Activated CD4-positive, alpha-beta memory T cell treated with anti-CD3 and anti-CD28 coated beads for 36 hours (primary cell): ENCODE measurements at regions not wholly inside any gene's neighbourhood (a gene's known extent, or its start where the extent isn't known, plus 50 kb on each side); places are given as distances from the start of the nearest gene placed in this dataset.

Source experiments
- CTCF ChIA-PET: fragments of 350-600 bp; sonication (Branson Sonifier 250); formaldehyde crosslinking; loops from one replicate; lab custom pipeline; 2021; ENCODE audit warnings: antibody characterized with exemption, inconsistent platforms; lab: Charles Lee
- POLR2A ChIA-PET: fragments of 350-600 bp; sonication (Branson Sonifier 250); formaldehyde crosslinking; loops from one replicate; lab custom pipeline; 2021; ENCODE audit warnings: antibody characterized with exemption; lab: Charles Lee
- DNase-seq: peaks from one replicate; pipeline ENCODE4 v3.0.0-alpha.2; 2020
- H3K27ac Mint-ChIP-seq: one replicate; pipeline ENCODE4 v1.8.0; 2021; ENCODE audit warnings: mixed read lengths
- H3K27me3 Mint-ChIP-seq: one replicate; pipeline ENCODE4 v1.8.0; 2021; ENCODE audit warnings: mixed read lengths
- H3K36me3 Mint-ChIP-seq: one replicate; pipeline ENCODE4 v1.8.0; 2021; ENCODE audit warnings: mixed read lengths
- H3K4me1 Mint-ChIP-seq: one replicate; pipeline ENCODE4 v1.8.0; 2021; ENCODE audit warnings: low read depth, mixed read lengths
- H3K4me3 Mint-ChIP-seq: one replicate; pipeline ENCODE4 v1.8.0; 2021; ENCODE audit warnings: mild to moderate bottlenecking, mixed read lengths
- H3K9me3 Mint-ChIP-seq: one replicate; pipeline ENCODE4 v1.8.0; 2021; ENCODE audit warnings: mixed read lengths
- intact Hi-C: fragments of 100-400 bp; cut with micrococcal nuclease; formaldehyde crosslinking; loops from one replicate; pipeline ENCODE4 v1.15.1; 2023

DNA sequence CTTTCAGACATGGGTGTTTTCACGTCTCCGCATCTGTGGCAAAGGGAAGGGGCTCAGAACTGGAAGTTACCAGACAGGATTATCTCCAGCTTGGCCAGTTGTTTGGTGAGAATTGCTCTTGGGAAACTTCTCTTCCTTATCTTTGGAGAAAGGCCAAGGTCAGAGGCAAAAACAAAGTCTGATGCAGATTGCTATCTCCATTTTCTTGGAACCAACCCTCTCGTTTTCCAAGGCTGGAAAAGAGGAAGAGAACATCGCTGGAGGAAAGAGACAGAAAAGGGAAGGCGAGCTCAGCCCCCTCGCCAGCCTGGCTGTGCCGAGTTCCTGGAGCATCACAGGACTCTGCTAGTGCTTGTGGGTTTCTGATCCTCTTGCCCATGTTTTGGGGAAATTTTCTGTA, 396.8 kb upstream of the SHH start:
- no peak overlapping the region for H3K27ac Mint-ChIP-seq
- no peaks in the 10 kb centered on the region for H3K36me3 Mint-ChIP-seq
- ChIA-PET CTCF (no interaction called here), POLR2A (no interaction called here)
- intact Hi-C loops = no loop called here
- H3K27me3 Mint-ChIP-seq = no peaks in the 10 kb centered on the region
- no peaks in the 10 kb centered on the region for H3K4me1 Mint-ChIP-seq
- no peak for DNase-seq
- no peaks in the 10 kb centered on the region for H3K9me3 Mint-ChIP-seq
- H3K4me3 Mint-ChIP-seq = no peak overlapping the region

- POLR2A ChIA-PET = no interaction called here
- H3K27me3 Mint-ChIP-seq = no peaks in the 10 kb centered on the region
- no peak overlapping the region for H3K27ac Mint-ChIP-seq
- no peaks in the 10 kb centered on the region for H3K9me3 Mint-ChIP-seq
- intact Hi-C loops = no loop called here
- H3K4me1 Mint-ChIP-seq = no peaks in the 10 kb centered on the region
- CTCF ChIA-PET = no interaction called here
- DNase-seq = no peak
- H3K4me3 Mint-ChIP-seq = no peak overlapping the region
- no peaks in the 10 kb centered on the region for H3K36me3 Mint-ChIP-seq
Observed at GRCh38 chr7:156207306-156207705, 395.0 kb upstream of the SHH start.

GRCh38 chr7:156206174-156206573, 393.9 kb upstream of the SHH start:
- H3K4me1 Mint-ChIP-seq = no peaks in the 10 kb centered on the region
- no peak overlapping the region for H3K27ac Mint-ChIP-seq
- CTCF ChIA-PET = no interaction called here

DNA sequence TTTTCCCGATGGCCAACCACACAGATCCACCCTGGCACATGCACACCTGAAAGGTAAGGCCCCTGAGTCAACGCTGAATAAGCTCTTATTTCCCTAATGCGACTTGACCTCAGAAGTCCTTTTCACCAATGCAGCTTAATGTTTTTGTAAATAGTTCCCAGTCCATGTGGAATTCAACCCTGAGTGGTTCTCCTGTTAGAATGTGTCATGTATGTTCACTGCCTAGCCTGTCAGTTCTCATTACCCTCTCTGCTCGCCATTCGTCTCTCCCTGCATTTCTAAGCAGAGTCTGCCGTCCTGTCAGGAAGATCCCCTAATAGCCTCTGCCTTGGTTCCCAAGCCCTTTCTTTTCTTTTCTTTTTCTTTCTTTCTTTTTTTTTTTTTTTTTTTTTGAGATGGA, 392.6 kb upstream of the SHH start:
- no peaks in the 10 kb centered on the region for H3K4me1 Mint-ChIP-seq
- no peaks in the 10 kb centered on the region for H3K36me3 Mint-ChIP-seq
- H3K27ac Mint-ChIP-seq = no peak overlapping the region
- H3K27me3 Mint-ChIP-seq = no peaks in the 10 kb centered on the region
- CTCF ChIA-PET = no interaction called here
- POLR2A ChIA-PET = no interaction called here
- intact Hi-C loops = no loop called here
- H3K4me3 Mint-ChIP-seq = no peak overlapping the region
- H3K9me3 Mint-ChIP-seq = no peaks in the 10 kb centered on the region
- DNase-seq = no peak

More at GRCh38 chr7:156206174-156206573, 393.9 kb upstream of the SHH start:
- POLR2A ChIA-PET = no interaction called here
- no peaks in the 10 kb centered on the region for H3K36me3 Mint-ChIP-seq
- no peaks in the 10 kb centered on the region for H3K27me3 Mint-ChIP-seq
- intact Hi-C loops = no loop called here
- H3K4me3 Mint-ChIP-seq = no peak overlapping the region
- H3K9me3 Mint-ChIP-seq = no peaks in the 10 kb centered on the region
- DNase-seq = no peak

GRCh38 chr7:156203923-156204322, 391.7 kb upstream of the SHH start:
- no peaks in the 10 kb centered on the region for H3K4me1 Mint-ChIP-seq

DNA sequence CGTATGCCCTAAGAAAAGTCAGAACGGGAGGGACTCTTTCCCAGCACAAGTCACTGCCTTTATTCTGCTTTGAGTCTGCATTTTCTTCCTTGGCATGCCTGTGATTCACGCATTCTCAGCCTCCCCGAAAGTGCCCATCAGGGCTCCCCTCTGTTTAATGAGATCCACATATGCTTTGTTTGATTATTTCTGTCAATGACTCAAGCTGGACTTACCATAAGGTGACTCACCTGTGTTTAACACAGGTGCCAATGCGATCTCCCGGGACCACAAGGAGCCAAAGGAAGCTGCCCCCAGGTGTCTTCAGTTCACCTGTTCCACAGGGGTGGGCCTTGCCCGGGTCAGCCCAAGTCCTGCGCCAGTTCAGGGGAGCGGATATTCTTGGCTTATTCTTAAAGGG, 386.0 kb upstream of the SHH start:
- ChIA-PET POLR2A (no interaction called here), CTCF (no interaction called here)
- Mint-ChIP-seq H3K4me1 (no peaks in the 10 kb centered on the region), H3K9me3 (no peaks in the 10 kb centered on the region), H3K36me3 (no peaks in the 10 kb centered on the region), H3K4me3 (no peak overlapping the region), H3K27me3 (peaks cover 3% of the 10 kb centered on the region), H3K27ac (no peak overlapping the region)
- DNase-seq = no peak
- intact Hi-C loops = no loop called here

More at GRCh38 chr7:156203923-156204322, 391.7 kb upstream of the SHH start:
- CTCF ChIA-PET = no interaction called here
- intact Hi-C loops = no loop called here
- Mint-ChIP-seq H3K36me3 (no peaks in the 10 kb centered on the region), H3K27ac (no peak overlapping the region), H3K9me3 (no peaks in the 10 kb centered on the region), H3K27me3 (no peaks in the 10 kb centered on the region), H3K4me3 (no peak overlapping the region)
- no peak for DNase-seq
- POLR2A ChIA-PET = no interaction called here

DNA sequence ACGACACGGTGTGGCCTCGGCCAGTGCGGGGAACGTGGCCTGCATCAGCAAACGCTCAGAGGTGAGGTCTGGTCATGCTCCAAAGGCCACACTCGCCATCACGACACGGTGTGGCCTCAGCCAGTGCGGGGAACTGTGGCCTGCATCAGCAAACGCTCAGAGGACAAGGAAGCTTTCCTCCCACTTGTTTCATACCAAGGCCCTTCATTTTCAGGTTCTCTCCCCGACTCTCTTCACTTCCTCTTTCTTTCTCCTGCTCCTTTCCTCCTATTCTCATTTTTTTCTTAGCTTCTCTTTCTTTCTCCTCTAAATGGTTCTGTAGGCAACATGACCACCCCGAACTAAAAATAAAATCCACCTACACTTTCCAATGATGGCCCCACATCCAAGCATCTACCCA, 384.4 kb upstream of the SHH start:
- Mint-ChIP-seq H3K9me3 (no peaks in the 10 kb centered on the region), H3K27ac (no peak overlapping the region), H3K4me1 (no peaks in the 10 kb centered on the region), H3K4me3 (no peak overlapping the region), H3K27me3 (peaks cover 3% of the 10 kb centered on the region), H3K36me3 (no peaks in the 10 kb centered on the region)
- no peak for DNase-seq
- ChIA-PET CTCF (no interaction called here), POLR2A (no interaction called here)
- intact Hi-C loops = no loop called here

DNA sequence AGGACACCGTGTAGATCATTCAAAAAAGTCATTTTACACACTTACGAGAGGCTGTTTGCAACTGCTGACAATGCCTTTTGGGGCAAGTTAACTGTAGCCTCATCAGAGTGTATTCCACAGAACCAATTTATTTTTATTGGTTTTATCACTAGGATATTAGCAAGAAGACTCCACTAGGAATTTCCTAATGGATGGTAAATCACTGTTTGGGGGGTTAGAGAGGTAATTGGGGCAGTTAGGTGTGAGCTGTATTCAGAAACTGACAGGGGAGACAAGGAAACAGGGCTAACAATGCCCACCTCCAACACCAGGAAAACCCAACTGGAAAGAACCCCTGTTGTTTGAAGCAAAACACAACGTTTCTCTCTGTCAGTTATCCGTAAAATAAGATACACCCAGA, 383.0 kb upstream of the SHH start:
- Mint-ChIP-seq H3K9me3 (no peaks in the 10 kb centered on the region), H3K27ac (no peak overlapping the region), H3K27me3 (peaks cover 3% of the 10 kb centered on the region), H3K4me3 (no peak overlapping the region), H3K36me3 (no peaks in the 10 kb centered on the region), H3K4me1 (no peaks in the 10 kb centered on the region)
- ChIA-PET POLR2A (no interaction called here), CTCF (no interaction called here)
- intact Hi-C loops = no loop called here
- DNase-seq = no peak

DNA sequence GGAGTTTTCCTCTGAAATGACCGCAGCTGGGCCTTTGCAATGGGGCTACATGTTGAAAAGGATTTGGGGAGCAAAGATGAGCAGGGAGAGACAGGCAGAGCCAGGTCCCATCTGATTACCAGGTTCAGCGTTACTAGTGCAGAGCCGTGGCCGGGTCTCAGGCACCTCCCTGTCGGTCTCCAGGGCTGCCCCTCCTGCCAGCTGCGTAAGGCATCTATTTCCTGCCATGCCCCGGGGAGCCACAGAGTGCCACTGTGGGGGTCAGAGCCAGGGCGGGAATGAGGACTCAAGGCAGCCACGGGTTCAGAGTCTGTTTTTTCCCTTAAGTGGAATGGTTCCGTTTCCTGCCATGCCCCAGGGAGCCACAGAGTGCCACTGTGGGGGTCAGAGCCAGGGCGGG, 382.6 kb upstream of the SHH start:
- POLR2A ChIA-PET = no interaction called here
- Mint-ChIP-seq H3K27me3 (peaks cover 5% of the 10 kb centered on the region), H3K27ac (no peak overlapping the region), H3K9me3 (no peaks in the 10 kb centered on the region), H3K4me3 (no peak overlapping the region), H3K36me3 (no peaks in the 10 kb centered on the region), H3K4me1 (no peaks in the 10 kb centered on the region)
- DNase-seq = no peak
- CTCF ChIA-PET = no interaction called here
- intact Hi-C loops = no loop called here

DNA sequence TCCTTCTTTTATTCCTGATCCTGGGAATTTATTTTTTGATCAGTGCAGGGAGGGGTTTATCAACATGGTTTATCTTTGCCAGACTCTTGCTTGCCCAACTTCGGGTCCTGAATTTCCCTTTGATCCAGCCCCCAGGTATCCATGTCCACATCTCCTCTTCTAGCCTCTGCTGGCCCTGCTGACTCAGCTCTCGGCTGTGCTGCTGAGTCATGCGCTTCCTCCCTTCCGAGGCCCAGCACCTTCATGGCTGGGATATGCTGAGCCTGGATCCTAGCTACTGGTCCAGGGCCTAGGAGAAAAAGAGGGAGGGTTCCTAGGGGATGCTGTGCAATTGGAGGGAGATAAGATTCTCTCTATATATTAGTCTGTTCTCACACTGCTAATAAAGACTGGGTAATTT, 380.7 kb upstream of the SHH start:
- no peak overlapping the region for H3K4me3 Mint-ChIP-seq
- intact Hi-C loops = no loop called here
- no peak overlapping the region for H3K27ac Mint-ChIP-seq
- CTCF ChIA-PET = no interaction called here
- H3K4me1 Mint-ChIP-seq = no peaks in the 10 kb centered on the region
- POLR2A ChIA-PET = no interaction called here
- H3K9me3 Mint-ChIP-seq = no peaks in the 10 kb centered on the region
- peaks cover 5% of the 10 kb centered on the region for H3K27me3 Mint-ChIP-seq
- no peaks in the 10 kb centered on the region for H3K36me3 Mint-ChIP-seq
- DNase-seq = no peak

GRCh38 chr7:156191090-156191489, 378.8 kb upstream of the SHH start:
- no peak overlapping the region for H3K4me3 Mint-ChIP-seq
- intact Hi-C loops = no loop called here
- H3K27ac Mint-ChIP-seq = no peak overlapping the region
- no peaks in the 10 kb centered on the region for H3K4me1 Mint-ChIP-seq
- H3K36me3 Mint-ChIP-seq = no peaks in the 10 kb centered on the region
- ChIA-PET POLR2A (no interaction called here), CTCF (no interaction called here)
- peaks cover 5% of the 10 kb centered on the region for H3K27me3 Mint-ChIP-seq
- H3K9me3 Mint-ChIP-seq = peaks cover 7% of the 10 kb centered on the region
- no peak for DNase-seq

- DNase-seq = no peak
- peaks cover 12% of the 10 kb centered on the region for H3K9me3 Mint-ChIP-seq
- no peaks in the 10 kb centered on the region for H3K27me3 Mint-ChIP-seq
Observed at GRCh38 chr7:156185076-156185475, 372.8 kb upstream of the SHH start.

DNA sequence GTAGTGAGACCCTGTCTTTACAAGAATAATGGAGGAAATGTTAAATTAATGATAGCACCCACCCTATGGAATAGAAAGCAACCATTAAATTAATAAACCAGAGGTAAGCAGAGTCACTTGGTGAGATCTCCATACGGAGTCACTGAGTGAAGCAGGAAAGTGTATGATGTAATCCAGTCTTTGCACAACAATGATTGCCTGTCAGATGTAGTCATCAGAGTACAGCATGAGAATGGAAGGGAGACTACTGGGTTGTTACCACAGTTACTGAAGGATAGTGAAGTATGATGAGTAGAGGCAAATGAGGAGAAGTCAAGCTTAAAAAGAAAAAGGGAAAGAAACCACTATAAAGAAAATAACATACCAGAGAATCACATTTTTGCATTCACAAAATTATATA, 371.9 kb upstream of the SHH start:
- H3K4me1 Mint-ChIP-seq = no peaks in the 10 kb centered on the region
- CTCF ChIA-PET = interaction anchor here (0.6 kb wide), 1 partner anchor 10 kb away, joined by 3 read pairs; no protein-coding TSS in a partner anchor

More at GRCh38 chr7:156185076-156185475, 372.8 kb upstream of the SHH start:
- Mint-ChIP-seq H3K36me3 (no peaks in the 10 kb centered on the region), H3K4me1 (no peaks in the 10 kb centered on the region), H3K4me3 (no peak overlapping the region), H3K27ac (no peak overlapping the region)
- intact Hi-C loops = no loop called here
- CTCF ChIA-PET = no interaction called here
- POLR2A ChIA-PET = no interaction called here

More for the DNA sequence above, 371.9 kb upstream of the SHH start:
- H3K27me3 Mint-ChIP-seq = peaks cover 2% of the 10 kb centered on the region
- POLR2A ChIA-PET = no interaction called here
- H3K4me3 Mint-ChIP-seq = no peak overlapping the region
- intact Hi-C loops = no loop called here
- no peak for DNase-seq
- H3K36me3 Mint-ChIP-seq = no peaks in the 10 kb centered on the region
- peaks cover 12% of the 10 kb centered on the region for H3K9me3 Mint-ChIP-seq
- no peak overlapping the region for H3K27ac Mint-ChIP-seq
